Esophagus squamous epithelium (tissue), 4 donors: ENCODE measurements at regions not wholly inside any gene's neighbourhood (a gene's known extent, or its start where the extent isn't known, plus 50 kb on each side); places are given as distances from the start of the nearest gene placed in this dataset.

Source experiments
- CTCF ChIP-seq, 6 experiments: fragments of 450-650 bp in 4 of 6; fragments of 200-600 bp in 2 of 6; sonication (generic) in 2 of 6; IDR thresholded peaks; one replicate each; pipeline ENCODE4 v1.5.1; 2016 to 2019; ENCODE audit warnings: antibody characterized with exemption in 6 of 6, mild to moderate bottlenecking in 4 of 6, moderate library complexity in 4 of 6
- POLR2A ChIP-seq, 4 donors: fragments of 450-650 bp; IDR thresholded peaks; one replicate each; pipeline ENCODE4 v1.6.1; 2017; ENCODE audit warnings: antibody characterized with exemption in 4 of 4, mild to moderate bottlenecking in 4 of 4, moderate library complexity in 3 of 4

DNA sequence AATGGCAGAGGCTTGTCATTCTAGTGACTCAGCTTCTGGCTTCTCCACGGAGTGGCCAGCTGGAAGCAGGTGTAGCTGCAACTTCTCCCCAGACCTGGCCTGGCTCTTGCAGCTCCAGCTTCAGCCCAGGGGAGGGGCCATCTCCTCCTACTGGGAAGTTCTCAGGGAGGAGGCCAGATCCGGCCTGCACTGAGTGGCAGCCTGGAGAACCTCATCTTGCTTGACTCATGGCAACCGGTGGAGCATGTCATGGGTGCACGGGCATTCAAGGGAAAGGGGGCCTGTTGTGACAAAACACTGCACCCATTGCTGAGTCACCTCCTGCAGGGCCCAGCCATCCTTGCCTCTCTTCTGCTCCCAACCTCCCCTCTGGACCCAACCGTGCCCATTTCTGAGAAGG is 273.9 kb upstream of the MAF start:
- TF ChIP-seq CTCF (IDR thresholded peaks at IDR 0.05) (no peak), POLR2A (IDR thresholded peaks at IDR 0.05) (no peak)
